A673 (cell line): ENCODE measurements at regions not wholly inside any gene's neighbourhood (a gene's known extent, or its start where the extent isn't known, plus 50 kb on each side); places are given as distances from the start of the nearest gene placed in this dataset.

Experiments used
- CTCF ChIP-seq: fragments of 300-800, 200-600 bp; sonication (generic); conservative IDR thresholded peaks from 2 replicates; pipeline ENCODE4 v1.5.1; 2017; ENCODE audit warnings: low read depth, mild to moderate bottlenecking, antibody characterized with exemption, low read length, moderate library complexity, mixed read lengths
- EZH2 ChIP-seq: fragments of 200-600 bp; sonication (generic); IDR thresholded peaks from 2 replicates; pipeline ENCODE4 v1.6.1; 2017; ENCODE audit warnings: borderline replicate concordance, low read depth, mild to moderate bottlenecking, mixed read lengths, antibody characterized with exemption, low read length; ENCODE audit not compliant: poor library complexity, severe bottlenecking

GRCh38 chr6:134531611-134532010, 213.7 kb upstream of the SGK1 start:
- TF ChIP-seq EZH2 (no peak), CTCF (no peak)
